Tibial artery (tissue), 4 donors: ENCODE measurements at regions not wholly inside any gene's neighbourhood (a gene's known extent, or its start where the extent isn't known, plus 50 kb on each side); places are given as distances from the start of the nearest gene placed in this dataset.

Experiments used
- DNase-seq, 2 donors: peaks; one replicate each; pipeline ENCODE4 v3.0.0-alpha.2; 2019
- H3K27ac ChIP-seq, 2 donors: fragments of 200-600 bp; sonication (generic) in 1 of 2; 1 replicate in 1 of 2; 2 replicates in 1 of 2; pipeline ENCODE4 v1.5.1; 2018 to 2019; ENCODE audit warnings: mild to moderate bottlenecking in 1 of 2
- H3K27me3 ChIP-seq, 2 donors: fragments of 200-600 bp; sonication (generic) in 1 of 2; one replicate each; pipeline versions ENCODE4 v1.5.1 to v1.6.0; 2016 to 2019
- H3K36me3 ChIP-seq, 3 donors: fragments of 200-600 bp; sonication (generic) in 2 of 3; one replicate each; pipeline ENCODE4 v1.5.1; 2016 to 2019; ENCODE audit warnings: mild to moderate bottlenecking in 2 of 3
- H3K4me1 ChIP-seq, 4 donors: fragments of 200-600 bp; sonication (generic) in 2 of 4; 1 replicate in 3 of 4; 2 replicates in 1 of 4; pipeline ENCODE4 v1.5.1; 2016 to 2019
- H3K4me3 ChIP-seq, 2 donors: fragments of 200-600 bp; sonication (generic) in 1 of 2; 1 replicate in 1 of 2; 2 replicates in 1 of 2; pipeline ENCODE4 v1.5.1; 2018 to 2019; ENCODE audit warnings: mild to moderate bottlenecking in 2 of 2
- H3K9me3 ChIP-seq, 3 donors: fragments of 200-600 bp; sonication (generic) in 1 of 3; one replicate each; pipeline ENCODE4 v1.5.1; 2016 to 2019
- intact Hi-C: fragments of 100-400 bp; cut with DNase I; formaldehyde crosslinking; loops from one replicate; pipeline ENCODE4 v1.15.0; 2023; ENCODE audit warnings: low total_unique reads
- TF ChIP-seq, protein P1 (sequence below), 2 experiments: fragments of 200-600 bp in 1 of 2; fragments of 450-650 bp in 1 of 2; IDR thresholded peaks; one replicate each; pipeline ENCODE4 v1.5.1; 2017 to 2019; ENCODE audit warnings: antibody characterized with exemption in 2 of 2, mild to moderate bottlenecking in 1 of 2, moderate library complexity in 1 of 2

DNA sequence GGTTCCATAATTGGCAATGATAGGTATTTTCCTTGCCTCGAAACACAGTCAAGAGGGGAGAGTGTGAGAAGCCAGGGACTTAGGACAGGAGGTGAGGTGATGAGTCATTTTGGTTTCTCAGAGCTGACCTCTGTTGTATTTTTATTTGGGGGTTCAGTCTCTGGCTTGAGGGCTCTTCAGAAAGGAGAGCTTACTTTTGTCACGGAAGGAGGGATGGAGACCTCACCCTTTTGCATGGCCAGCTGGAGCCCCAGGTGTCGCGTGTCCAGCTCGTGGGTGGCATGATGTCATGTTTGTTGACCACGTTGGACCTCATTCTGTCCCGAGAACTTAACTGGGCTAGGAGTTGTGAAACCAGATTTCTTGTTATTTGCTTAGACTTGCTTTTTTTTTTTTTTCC lies 293.9 kb downstream of the QKI start:
- no peak for DNase-seq
- no peaks in the 10 kb centered on the region for H3K27me3 ChIP-seq
- H3K36me3 ChIP-seq = no peaks in the 10 kb centered on the region
- TF ChIP-seq, protein P1, sequence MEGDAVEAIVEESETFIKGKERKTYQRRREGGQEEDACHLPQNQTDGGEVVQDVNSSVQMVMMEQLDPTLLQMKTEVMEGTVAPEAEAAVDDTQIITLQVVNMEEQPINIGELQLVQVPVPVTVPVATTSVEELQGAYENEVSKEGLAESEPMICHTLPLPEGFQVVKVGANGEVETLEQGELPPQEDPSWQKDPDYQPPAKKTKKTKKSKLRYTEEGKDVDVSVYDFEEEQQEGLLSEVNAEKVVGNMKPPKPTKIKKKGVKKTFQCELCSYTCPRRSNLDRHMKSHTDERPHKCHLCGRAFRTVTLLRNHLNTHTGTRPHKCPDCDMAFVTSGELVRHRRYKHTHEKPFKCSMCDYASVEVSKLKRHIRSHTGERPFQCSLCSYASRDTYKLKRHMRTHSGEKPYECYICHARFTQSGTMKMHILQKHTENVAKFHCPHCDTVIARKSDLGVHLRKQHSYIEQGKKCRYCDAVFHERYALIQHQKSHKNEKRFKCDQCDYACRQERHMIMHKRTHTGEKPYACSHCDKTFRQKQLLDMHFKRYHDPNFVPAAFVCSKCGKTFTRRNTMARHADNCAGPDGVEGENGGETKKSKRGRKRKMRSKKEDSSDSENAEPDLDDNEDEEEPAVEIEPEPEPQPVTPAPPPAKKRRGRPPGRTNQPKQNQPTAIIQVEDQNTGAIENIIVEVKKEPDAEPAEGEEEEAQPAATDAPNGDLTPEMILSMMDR (IDR thresholded peaks at IDR 0.05) = no peak
- no peak overlapping the region for H3K27ac ChIP-seq
- H3K9me3 ChIP-seq = no peaks in the 10 kb centered on the region
- H3K4me3 ChIP-seq = no peak overlapping the region
- peaks cover 0 to 39% (median 12%) of the 10 kb centered on the region in 4 donors for H3K4me1 ChIP-seq
- intact Hi-C loops = no loop called here

DNA sequence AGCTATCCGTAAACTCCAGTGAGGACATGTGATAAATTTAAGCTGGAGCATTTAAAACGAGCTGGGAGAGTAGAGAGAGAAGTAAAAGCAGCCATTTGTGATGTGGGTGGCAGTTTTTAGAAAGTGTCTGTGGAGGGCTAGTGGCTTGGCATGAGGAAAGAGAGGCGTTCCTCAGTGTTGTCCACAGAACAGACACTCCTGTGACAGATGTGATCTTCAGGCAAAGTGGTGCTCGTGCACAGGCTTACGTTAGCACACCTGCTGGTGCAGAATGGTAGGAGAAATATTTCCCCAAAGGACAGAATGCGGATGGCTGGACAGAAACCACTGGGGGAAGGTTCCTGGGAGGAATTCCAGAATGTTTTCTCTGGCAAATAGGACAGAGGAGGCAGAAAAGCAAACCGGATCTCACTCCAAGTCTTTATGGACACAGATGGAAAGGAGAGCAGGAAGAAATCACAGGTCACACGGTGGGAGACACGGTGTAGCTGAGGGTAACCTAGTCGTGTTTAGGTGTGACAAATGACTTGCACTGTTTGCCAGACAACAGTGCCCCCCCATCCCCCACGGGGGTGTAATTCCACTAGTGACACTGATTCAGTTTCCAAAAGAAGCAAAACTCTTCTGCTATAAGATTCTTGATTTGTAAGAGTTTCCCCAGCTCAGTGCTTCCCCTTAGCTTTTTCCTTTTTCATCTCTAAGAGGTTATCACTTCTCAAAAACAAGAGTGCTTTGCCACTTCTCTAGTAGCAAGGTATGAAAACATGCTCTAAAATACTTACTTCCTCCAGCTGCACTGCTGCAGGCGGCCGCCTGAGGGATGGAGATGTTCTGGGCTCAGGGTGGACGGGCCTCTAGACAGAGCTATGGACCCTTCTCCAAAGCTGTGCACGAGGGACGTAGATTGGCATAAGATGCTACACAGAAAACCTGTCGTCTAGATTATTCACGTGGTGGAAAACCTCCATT lies 293.2 kb downstream of the QKI start:
- Histone ChIP-seq H3K9me3 (no peaks in the 10 kb centered on the region), H3K27me3 (no peaks in the 10 kb centered on the region), H3K27ac (no peak overlapping the region), H3K4me3 (no peak overlapping the region), H3K4me1 (peaks cover 0 to 37% (median 12%) of the 10 kb centered on the region in 4 donors), H3K36me3 (no peaks in the 10 kb centered on the region)
- TF ChIP-seq, protein P1 (IDR thresholded peaks at IDR 0.05) = no peak
- DNase-seq = no peak
- intact Hi-C loops = no loop called here

DNA sequence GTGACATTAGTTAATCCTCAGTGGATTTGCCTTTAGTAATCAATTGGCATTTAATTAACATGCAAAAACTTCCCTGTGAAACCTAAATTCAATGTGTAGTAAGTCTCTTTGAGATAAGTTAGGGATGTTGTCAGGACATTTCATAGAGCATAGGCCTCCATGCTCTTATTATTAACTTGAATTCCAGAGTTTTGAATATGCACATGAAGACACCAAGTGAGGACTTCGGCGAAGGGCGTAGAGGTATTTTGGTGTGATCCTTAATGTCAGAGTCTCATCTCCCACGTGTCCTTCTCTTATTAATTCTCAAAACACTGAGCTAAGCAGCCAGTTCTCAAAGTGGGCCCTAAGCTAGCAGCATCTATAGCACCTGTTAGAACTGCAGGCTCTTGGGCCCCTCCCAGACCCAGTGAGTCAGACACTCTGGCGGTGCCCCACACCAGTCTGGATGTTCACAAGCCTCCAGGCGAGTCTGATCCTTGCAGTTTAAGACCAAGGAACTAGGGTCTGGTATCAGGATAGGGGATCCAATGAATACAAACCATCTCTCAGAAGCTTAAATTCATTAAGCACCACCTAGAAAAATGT lies 292.1 kb downstream of the QKI start:
- no peak overlapping the region for H3K27ac ChIP-seq
- no peak overlapping the region for H3K4me3 ChIP-seq
- no peaks in the 10 kb centered on the region for H3K9me3 ChIP-seq
- no peak for DNase-seq
- no peaks in the 10 kb centered on the region for H3K27me3 ChIP-seq
- intact Hi-C loops = no loop called here
- peaks cover 0 to 32% (median 12%) of the 10 kb centered on the region in 4 donors for H3K4me1 ChIP-seq
- TF ChIP-seq, protein P1 (IDR thresholded peaks at IDR 0.05) = no peak
- H3K36me3 ChIP-seq = no peaks in the 10 kb centered on the region

DNA sequence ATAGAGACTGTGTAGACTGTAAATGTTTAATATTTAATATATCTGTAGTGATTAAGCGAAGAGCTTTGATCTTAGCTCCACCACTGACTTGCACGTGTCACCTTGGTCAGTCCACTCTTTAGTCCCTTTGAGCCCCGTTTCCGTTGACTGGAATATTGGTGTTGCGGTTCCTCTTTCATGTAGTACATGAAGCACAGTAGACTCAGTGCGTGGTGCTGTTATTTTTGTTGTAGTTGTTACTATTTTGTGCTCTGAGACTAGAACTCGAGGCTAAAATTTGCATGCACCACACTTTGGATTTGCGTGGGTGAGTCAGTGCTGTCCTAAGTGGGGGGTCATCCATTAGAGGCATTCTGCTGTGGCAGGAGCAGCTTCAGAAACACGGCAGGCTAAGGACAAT lies 291.4 kb downstream of the QKI start:
- TF ChIP-seq, protein P1 (IDR thresholded peaks at IDR 0.05) = no peak
- H3K4me3 ChIP-seq = no peak overlapping the region
- intact Hi-C loops = no loop called here
- DNase-seq = no peak
- no peaks in the 10 kb centered on the region for H3K9me3 ChIP-seq
- no peak overlapping the region for H3K27ac ChIP-seq
- no peaks in the 10 kb centered on the region for H3K27me3 ChIP-seq
- H3K36me3 ChIP-seq = no peaks in the 10 kb centered on the region
- H3K4me1 ChIP-seq = peaks cover 0 to 27% (median 12%) of the 10 kb centered on the region in 4 donors

DNA sequence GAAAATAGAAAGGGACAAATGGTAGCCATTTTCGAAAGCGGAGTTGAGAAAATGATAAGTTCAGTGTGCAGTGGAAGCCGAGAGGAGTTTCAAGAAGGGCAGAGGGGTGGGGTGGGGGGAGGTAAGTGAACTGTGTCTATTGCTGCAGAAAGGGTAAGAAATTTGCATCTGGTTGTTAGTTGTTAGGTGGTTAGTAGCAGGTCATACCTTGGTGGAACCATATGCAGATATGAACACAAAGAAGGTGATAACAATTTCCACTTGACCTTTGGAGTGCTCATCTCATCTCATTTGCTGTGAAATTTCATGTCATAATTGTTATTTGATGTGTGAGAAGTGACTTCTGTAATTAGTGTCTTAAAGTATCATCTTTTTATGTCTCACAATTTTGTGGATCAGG lies 288.2 kb downstream of the QKI start:
- DNase-seq = no peak
- Histone ChIP-seq H3K4me1 (peaks cover 0 to 10% (median 6%) of the 10 kb centered on the region in 4 donors), H3K27ac (no peak overlapping the region), H3K36me3 (no peaks in the 10 kb centered on the region), H3K9me3 (no peaks in the 10 kb centered on the region), H3K27me3 (no peaks in the 10 kb centered on the region), H3K4me3 (no peak overlapping the region)
- TF ChIP-seq, protein P1 (IDR thresholded peaks at IDR 0.05) = no peak
- intact Hi-C loops = no loop called here
